ENCODE measurements at regions not wholly inside any gene's neighbourhood (a gene's known extent, or its start where the extent isn't known, plus 50 kb on each side); places are given as distances from the start of the nearest gene placed in this dataset.
"Not testable (repeated sequence)": the region's sequence is repeated elsewhere in the genome, so short reads cannot be mapped to it uniquely, and the experiment has no call there.

DNA sequence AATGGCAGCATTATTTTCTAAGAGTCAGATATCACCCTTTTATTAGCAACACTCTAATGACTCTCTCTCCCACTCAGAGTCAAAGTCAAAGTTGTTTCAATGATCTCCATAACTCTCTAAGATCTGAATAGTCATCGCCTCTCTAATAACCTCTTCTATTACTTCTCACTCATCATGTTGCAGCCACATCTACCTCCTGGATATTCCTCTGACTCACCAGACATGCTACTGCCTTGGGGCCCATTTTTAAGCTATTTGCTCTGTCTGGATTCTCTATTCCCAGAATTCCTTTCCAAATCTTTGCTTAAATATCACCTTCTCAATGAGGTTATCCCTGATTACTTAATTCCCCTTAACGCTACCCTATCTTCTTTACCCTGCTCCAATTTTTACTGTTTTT is 391.8 kb upstream of the MAGEB16 start:
- no peak for DNase-seq

DNA sequence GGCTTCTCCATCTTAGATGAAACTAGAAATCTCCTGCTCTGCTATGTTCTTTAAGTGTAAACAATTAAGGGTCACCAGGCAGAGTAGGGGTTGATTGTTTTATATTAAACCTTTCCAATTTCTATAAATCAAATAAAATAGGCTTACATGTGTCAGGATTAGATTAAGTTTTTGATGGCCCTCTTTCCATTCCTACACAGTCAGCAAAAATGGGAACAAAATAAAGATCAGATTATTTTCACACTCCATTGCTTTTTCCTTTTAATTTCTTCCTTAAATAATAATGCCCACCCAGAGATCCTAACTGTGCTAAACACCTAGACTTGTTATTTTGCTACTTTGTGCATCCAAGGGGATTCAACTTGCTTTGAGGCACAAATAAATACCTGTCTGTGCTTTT is 381.4 kb upstream of the MAGEB16 start:
- no peak for DNase-seq

- no peak for DNase-seq
Observed at GRCh38 chrX:35432056-35432455, 366.1 kb upstream of the MAGEB16 start.

GRCh38 chrX:35439034-35439660 is 359.0 kb upstream of the MAGEB16 start:
- no peak for DNase-seq

- no peak for DNase-seq
Observed at GRCh38 chrX:35439692-35440091, 358.4 kb upstream of the MAGEB16 start.

DNA sequence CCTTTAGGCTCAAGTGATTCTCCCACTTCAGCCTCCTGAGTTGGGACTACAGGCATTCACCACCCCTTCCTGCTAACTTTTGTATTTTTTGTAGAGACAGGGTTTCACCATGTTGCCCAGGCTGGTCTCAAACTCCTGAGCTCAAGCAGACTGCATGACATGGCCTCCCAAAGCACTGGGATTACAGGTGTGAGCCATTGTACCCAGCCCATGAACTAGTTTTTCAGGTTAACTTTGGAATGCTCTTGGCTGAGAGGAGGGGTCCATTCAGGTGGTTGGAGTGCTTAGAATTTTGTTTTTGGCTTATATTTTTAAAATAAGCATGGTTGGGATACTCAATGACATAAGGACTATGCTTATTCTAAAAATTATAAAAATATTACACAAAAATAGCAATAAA is 355.7 kb upstream of the MAGEB16 start:
- DNase-seq, result no peak

DNA sequence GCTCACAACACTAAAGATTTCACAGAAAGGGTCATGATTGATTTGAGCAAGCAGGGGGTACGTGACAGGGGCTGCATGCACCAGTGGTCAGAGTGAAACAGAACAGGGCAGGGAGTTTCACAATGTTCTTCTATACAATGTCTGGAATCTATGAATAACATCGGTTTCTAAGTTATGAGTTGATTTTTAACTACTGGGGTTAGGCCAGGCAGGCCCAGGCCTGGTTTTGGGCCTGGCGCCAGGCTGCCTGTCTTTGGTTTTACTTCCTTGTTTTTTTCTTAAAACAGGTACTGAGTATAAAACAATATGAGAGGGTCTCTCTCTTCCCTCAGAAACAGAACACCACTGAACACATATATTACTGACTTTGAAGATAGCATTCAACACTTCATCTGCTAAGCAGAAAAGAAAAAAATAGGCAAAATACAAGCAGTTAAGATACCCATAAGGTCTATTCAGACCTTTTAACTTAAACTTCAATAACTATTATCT is 355.0 kb upstream of the MAGEB16 start:
- not testable (repeated sequence) for DNase-seq

- DNase-seq, result no peak
Observed at GRCh38 chrX:35444671-35445355, 353.3 kb upstream of the MAGEB16 start.

- no peak for DNase-seq
Observed at GRCh38 chrX:35445912-35446311, 352.2 kb upstream of the MAGEB16 start.

GRCh38 chrX:35456891-35457290 is 341.3 kb upstream of the MAGEB16 start:
- no peak for DNase-seq

DNA sequence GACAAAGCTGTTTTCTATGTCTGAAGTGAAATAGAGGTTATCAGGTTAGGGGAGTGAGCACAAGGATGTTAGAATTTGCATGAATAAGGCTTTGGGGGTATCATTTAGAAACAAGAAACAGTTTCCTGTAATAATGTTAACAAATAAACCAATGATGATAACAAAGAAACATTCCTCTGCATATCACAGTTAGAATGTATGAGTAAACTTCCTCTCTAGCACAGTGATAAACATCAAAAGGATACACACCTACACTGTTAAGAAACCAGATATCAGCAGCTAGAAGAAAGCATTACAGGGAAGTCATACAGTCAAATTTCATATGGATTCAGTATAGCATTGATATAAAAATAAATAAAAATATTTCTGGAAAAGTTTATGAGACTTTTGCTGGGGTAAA is 340.0 kb upstream of the MAGEB16 start:
- DNase-seq, result no peak

DNA sequence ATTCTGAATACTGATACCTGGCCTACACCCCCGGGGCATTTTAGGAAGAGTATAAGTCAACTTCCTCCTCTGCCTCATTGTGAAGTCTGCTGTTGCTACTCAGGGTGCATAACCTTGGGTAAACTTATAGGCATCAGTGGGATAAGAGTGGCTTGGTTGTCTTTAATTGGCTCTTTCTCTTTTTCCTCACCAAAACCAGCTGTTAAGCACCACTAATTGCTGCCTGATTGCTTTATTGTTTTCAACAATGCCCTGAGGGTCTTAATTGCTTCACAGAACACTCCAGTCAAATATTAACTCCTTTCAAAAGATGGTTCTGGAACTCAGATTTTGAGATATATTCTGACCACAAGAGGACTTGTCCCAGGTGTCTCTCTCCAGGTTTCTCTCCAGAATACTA is 337.0 kb upstream of the MAGEB16 start:
- DNase-seq, result no peak

- DNase-seq, result not testable (repeated sequence)
Observed at GRCh38 chrX:35496671-35497070, 301.5 kb upstream of the MAGEB16 start.

- not testable (repeated sequence) for DNase-seq
Observed at GRCh38 chrX:35497453-35497852, 300.7 kb upstream of the MAGEB16 start.

DNA sequence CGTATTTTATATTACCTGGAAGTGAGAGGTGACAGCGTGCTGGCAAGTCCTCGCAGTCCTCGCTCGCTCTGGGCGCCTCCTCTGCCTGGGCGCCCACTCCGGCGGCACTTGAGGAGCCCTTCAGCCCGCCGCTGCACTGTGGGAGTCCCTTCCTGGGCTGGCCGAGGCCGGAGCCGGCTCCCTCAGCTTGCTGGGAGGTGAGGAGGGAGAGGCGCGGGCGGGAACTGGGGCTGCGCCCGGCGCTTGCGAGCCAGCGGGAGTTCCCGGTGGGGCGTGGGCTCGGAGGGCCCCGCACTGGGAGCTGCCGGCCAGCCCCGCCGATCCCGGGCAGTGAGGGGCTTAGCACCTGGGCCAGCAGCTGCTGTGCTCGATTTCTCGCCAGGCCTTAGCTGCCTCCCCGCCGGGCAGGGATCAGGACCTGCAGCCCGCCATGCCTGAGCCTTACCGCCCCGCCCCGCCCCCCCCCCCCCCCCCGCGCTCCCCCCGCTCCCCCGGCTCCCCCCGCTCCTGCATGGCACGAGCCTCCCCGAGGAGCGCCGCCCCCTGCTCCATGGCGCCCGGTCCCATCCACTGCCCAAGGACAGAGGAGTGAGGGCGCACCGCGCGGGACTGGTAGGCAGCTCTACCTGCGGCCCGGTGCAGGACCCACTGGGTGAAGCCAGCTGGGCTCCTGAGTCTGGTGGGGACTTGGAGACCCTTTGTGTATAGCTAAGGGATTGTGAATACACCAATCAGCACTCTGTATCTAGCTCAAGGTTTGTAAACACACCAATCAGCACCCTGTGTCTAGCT is 298.9 kb upstream of the MAGEB16 start:
- no peak for DNase-seq

DNA sequence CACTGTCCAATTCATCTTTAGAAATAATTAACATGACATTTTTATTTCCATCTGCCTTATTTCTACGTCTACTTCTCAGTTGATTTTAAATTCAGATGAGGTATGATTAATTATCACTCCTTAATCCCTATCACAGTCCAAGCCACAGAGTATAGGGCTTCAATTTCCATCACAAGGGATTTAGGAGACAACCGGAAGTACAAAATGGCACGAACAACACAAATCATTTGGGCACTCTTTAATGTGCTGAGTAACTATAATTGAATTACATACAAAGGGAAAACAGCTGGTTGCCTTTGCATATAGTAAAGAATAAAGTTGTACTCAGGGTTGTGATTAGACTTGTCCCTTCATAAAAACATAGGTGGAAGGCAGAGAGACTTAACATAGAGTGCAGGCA is 290.4 kb upstream of the MAGEB16 start:
- DNase-seq, result no peak

DNA sequence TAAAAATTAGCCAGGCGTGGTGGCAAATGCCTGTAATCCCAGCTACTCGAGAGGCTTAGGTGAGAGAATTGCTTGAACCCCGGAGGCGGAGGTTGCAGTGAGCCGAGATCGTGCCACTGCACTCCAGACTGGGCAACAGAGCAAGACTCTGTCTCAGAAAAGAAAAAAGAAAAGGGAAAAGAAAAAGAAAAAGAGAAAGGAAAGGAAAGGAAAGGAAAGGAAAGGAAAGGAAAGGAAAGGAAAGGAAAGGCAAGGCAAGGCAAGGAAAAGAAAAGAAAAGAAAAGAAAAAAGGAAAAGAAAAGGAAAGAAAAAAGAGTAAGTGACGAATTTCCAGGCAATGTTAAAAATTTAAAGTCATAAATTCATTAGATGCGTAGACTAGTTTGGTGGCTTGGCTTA is 250.1 kb upstream of the MAGEB16 start:
- DNase-seq, result not testable (repeated sequence)

DNA sequence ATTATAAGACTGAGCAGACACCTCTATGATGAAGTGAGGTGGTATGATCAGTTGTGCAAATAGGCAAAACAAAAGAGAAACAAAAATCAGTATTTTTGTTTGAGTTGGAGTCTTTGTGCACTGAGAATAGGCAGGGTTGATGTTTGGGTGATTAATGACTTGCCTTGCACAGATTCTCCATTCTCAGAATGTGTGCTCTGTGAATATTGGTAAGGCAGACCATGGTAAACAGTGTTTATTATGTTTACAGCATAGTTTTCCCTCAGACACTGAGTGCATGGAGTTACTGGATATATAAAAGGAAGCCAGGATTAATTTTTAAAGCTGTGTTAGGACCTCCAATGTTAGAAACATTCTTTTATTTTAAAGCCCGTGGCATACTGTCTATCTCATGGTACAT is 240.2 kb upstream of the MAGEB16 start:
- DNase-seq, result no peak

- DNase-seq, result no peak
Observed at GRCh38 chrX:35561985-35562384, 236.2 kb upstream of the MAGEB16 start.

- no peak for DNase-seq
Observed at GRCh38 chrX:35562395-35562794, 235.7 kb upstream of the MAGEB16 start.

DNA sequence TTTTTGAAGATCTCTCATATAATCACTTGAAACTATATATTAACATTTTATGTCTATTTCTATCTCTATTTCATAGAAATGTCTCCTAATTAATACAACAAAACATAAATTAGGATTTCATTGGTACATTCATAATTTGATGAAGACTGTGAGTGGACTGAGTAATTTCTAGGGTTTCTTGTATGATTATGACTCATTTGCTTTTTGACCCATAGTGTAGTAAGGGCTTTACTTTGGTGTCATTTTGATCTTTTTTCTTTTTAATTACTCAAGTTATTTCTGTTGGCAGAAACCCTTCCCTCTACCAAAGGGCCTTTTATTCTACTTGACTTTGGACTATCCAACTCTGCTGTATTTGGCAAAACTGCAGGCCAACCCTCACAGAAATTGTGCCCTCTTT is 207.9 kb upstream of the MAGEB16 start:
- no peak for DNase-seq

DNA sequence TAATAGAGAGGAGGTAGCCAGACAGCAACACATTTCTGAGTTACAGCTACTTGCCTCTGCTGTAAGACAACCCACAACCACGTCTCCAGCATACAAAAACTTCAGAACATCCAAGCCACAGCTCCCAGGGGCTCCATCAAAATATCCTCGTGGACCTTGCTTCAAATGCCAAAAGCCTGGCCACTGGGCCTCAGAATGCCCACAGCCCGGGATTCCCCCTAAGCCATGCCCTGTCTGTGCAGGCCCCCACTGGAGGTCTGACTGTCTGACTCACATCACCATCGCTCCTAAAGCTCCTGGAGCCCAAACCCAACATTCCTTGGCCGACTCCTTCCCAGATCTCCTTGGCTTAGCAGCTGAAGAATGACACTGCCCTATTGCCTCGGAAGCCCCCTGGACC is 186.6 kb upstream of the MAGEB16 start:
- not testable (repeated sequence) for DNase-seq

- no peak for DNase-seq
Observed at GRCh38 chrX:35617836-35618235, 180.3 kb upstream of the MAGEB16 start.

- DNase-seq, result no peak
Observed at GRCh38 chrX:35622040-35622439, 176.1 kb upstream of the MAGEB16 start.
